ENCODE measurements at regions not wholly inside any gene's neighbourhood (a gene's known extent, or its start where the extent isn't known, plus 50 kb on each side); places are given as distances from the start of the nearest gene placed in this dataset.

- H3K36me3 ChIP-seq (replicated peaks in 1 of 2), result no peaks in the 10 kb centered on the region
- no peaks in the 10 kb centered on the region for H3K4me1 ChIP-seq (replicated peaks in 1 of 2)
- TF ChIP-seq CTCF (IDR thresholded peaks at IDR 0.05) (no peak), POLR2A (IDR thresholded peaks at IDR 0.05) (no peak)
- DNase-seq, result no peak
- WGBS, 4 donors, result 73 to 77% (median 77%) methylated on average over 3 of the region's 3 CpGs
- H3K9me3 ChIP-seq (replicated peaks in 1 of 3), result no peaks in the 10 kb centered on the region
- no peak overlapping the region for H3K27ac ChIP-seq
- no peak overlapping the region for H3K4me3 ChIP-seq
- intact Hi-C loops (cut with DNase I), result no loop called here
- no peaks in the 10 kb centered on the region for H3K27me3 ChIP-seq
Observed at GRCh38 chr12:60391051-60391450, 795.2 kb downstream of the SLC16A7 start.

- Histone ChIP-seq H3K4me1 (replicated peaks in 1 of 2) (no peaks in the 10 kb centered on the region), H3K4me3 (no peak overlapping the region), H3K27ac (no peak overlapping the region), H3K9me3 (replicated peaks in 1 of 3) (no peaks in the 10 kb centered on the region), H3K36me3 (replicated peaks in 1 of 2) (no peaks in the 10 kb centered on the region), H3K27me3 (no peaks in the 10 kb centered on the region)
- TF ChIP-seq CTCF (IDR thresholded peaks at IDR 0.05), result no peak
- TF ChIP-seq POLR2A (IDR thresholded peaks at IDR 0.05), result no peak
- DNase-seq, result no peak
- intact Hi-C loops (cut with DNase I), result no loop called here
Observed at GRCh38 chr12:60391791-60392190, 796.0 kb downstream of the SLC16A7 start.

- WGBS, 4 donors, result 86 to 91% (median 89%) methylated on average over 2 to 5 of the region's 5 CpGs
- H3K36me3 ChIP-seq (replicated peaks in 1 of 2), result no peaks in the 10 kb centered on the region
- H3K4me3 ChIP-seq, result no peak overlapping the region
- no peak for TF ChIP-seq POLR2A (IDR thresholded peaks at IDR 0.05)
- no peak for TF ChIP-seq CTCF (IDR thresholded peaks at IDR 0.05)
- no peaks in the 10 kb centered on the region for H3K9me3 ChIP-seq (replicated peaks in 1 of 3)
- intact Hi-C loops (cut with DNase I), result no loop called here
- H3K4me1 ChIP-seq (replicated peaks in 1 of 2), result no peaks in the 10 kb centered on the region
- H3K27ac ChIP-seq, result no peak overlapping the region
- no peak for DNase-seq
- no peaks in the 10 kb centered on the region for H3K27me3 ChIP-seq
Observed at GRCh38 chr12:60393093-60393492, 797.3 kb downstream of the SLC16A7 start.

- intact Hi-C loops (cut with DNase I), result no loop called here
- H3K27ac ChIP-seq, result no peak overlapping the region
- H3K27me3 ChIP-seq, result no peaks in the 10 kb centered on the region
- no peaks in the 10 kb centered on the region for H3K4me1 ChIP-seq (replicated peaks in 1 of 2)
- 88 to 94% (median 89%) methylated on average over 2 of the region's 2 CpGs for WGBS, 4 donors
- no peak overlapping the region for H3K4me3 ChIP-seq
- no peak for TF ChIP-seq POLR2A (IDR thresholded peaks at IDR 0.05)
- no peak for TF ChIP-seq CTCF (IDR thresholded peaks at IDR 0.05)
- no peaks in the 10 kb centered on the region for H3K9me3 ChIP-seq (replicated peaks in 1 of 3)
- no peaks in the 10 kb centered on the region for H3K36me3 ChIP-seq (replicated peaks in 1 of 2)
- no peak for DNase-seq
Observed at GRCh38 chr12:60394665-60395064, 798.8 kb downstream of the SLC16A7 start.

Measured in adrenal gland (tissue), 9 donors.